Gastroesophageal sphincter (tissue), 3 donors: ENCODE measurements at regions not wholly inside any gene's neighbourhood (a gene's known extent, or its start where the extent isn't known, plus 50 kb on each side); places are given as distances from the start of the nearest gene placed in this dataset.

Experiments used
- POLR2AphosphoS5 ChIP-seq: sonication (generic); formaldehyde crosslinking; IDR thresholded peaks from one replicate; pipeline ENCODE4 v1.6.1; 2017; ENCODE audit warnings: antibody characterized with exemption
- TF ChIP-seq, protein P1 (sequence below), 4 experiments: fragments of 200-600 bp in 2 of 4; fragments of 450-650 bp in 2 of 4; sonication (generic) in 1 of 4; IDR thresholded peaks; one replicate each; pipeline ENCODE4 v1.5.1; 2017 to 2019; ENCODE audit warnings: antibody characterized with exemption in 4 of 4, mild to moderate bottlenecking in 2 of 4, moderate library complexity in 2 of 4

DNA sequence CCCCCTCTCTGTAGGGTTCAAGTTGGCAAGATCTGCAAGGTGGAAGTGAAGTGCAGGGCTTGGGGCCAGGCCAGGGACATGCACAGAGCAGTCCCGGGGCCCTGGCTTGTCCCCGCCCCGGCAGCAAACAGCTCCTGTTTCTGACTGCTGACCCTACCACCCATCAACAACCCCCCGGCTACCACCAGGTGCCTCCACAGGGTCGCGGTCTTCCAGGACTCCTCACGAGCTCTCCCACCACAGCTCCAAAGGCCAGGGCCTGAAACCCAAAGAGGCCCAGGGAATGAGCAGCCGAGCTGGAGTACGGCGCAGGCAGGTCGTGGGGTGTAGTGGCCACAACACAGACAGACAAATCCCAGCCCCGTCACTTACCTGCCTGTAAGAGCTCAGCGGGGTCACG lies 121.3 kb upstream of the SMAD3 start:
- TF ChIP-seq POLR2AphosphoS5: no peak
- TF ChIP-seq, protein P1, sequence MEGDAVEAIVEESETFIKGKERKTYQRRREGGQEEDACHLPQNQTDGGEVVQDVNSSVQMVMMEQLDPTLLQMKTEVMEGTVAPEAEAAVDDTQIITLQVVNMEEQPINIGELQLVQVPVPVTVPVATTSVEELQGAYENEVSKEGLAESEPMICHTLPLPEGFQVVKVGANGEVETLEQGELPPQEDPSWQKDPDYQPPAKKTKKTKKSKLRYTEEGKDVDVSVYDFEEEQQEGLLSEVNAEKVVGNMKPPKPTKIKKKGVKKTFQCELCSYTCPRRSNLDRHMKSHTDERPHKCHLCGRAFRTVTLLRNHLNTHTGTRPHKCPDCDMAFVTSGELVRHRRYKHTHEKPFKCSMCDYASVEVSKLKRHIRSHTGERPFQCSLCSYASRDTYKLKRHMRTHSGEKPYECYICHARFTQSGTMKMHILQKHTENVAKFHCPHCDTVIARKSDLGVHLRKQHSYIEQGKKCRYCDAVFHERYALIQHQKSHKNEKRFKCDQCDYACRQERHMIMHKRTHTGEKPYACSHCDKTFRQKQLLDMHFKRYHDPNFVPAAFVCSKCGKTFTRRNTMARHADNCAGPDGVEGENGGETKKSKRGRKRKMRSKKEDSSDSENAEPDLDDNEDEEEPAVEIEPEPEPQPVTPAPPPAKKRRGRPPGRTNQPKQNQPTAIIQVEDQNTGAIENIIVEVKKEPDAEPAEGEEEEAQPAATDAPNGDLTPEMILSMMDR (IDR thresholded peaks at IDR 0.05): no peak
